Breast epithelium (tissue), 3 donors: ENCODE measurements at regions not wholly inside any gene's neighbourhood (a gene's known extent, or its start where the extent isn't known, plus 50 kb on each side); places are given as distances from the start of the nearest gene placed in this dataset.

Experiments used
- POLR2A ChIP-seq: fragments of 450-650 bp; IDR thresholded peaks from one replicate; pipeline ENCODE4 v1.6.1; 2016; ENCODE audit warnings: antibody characterized with exemption, mild to moderate bottlenecking, moderate library complexity
- POLR2AphosphoS5 ChIP-seq, 3 donors: sonication (generic); formaldehyde crosslinking; IDR thresholded peaks; one replicate each; pipeline ENCODE4 v1.6.1; 2017; ENCODE audit warnings: antibody characterized with exemption in 3 of 3
- TF ChIP-seq, protein P1 (sequence below), 3 donors: fragments of 450-650 bp; IDR thresholded peaks; one replicate each; pipeline ENCODE4 v1.5.1; 2016 to 2017; ENCODE audit warnings: antibody characterized with exemption in 3 of 3, mild to moderate bottlenecking in 3 of 3, moderate library complexity in 3 of 3

GRCh38 chr14:100451264-100451663, 128.1 kb downstream of the SLC25A47 start:
- TF ChIP-seq, protein P1, sequence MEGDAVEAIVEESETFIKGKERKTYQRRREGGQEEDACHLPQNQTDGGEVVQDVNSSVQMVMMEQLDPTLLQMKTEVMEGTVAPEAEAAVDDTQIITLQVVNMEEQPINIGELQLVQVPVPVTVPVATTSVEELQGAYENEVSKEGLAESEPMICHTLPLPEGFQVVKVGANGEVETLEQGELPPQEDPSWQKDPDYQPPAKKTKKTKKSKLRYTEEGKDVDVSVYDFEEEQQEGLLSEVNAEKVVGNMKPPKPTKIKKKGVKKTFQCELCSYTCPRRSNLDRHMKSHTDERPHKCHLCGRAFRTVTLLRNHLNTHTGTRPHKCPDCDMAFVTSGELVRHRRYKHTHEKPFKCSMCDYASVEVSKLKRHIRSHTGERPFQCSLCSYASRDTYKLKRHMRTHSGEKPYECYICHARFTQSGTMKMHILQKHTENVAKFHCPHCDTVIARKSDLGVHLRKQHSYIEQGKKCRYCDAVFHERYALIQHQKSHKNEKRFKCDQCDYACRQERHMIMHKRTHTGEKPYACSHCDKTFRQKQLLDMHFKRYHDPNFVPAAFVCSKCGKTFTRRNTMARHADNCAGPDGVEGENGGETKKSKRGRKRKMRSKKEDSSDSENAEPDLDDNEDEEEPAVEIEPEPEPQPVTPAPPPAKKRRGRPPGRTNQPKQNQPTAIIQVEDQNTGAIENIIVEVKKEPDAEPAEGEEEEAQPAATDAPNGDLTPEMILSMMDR (IDR thresholded peaks at IDR 0.05): no peak
- TF ChIP-seq POLR2AphosphoS5 (IDR thresholded peaks at IDR 0.05) (no peak), POLR2A (no peak)
